Right renal pelvis (tissue), 4 donors: ENCODE measurements at regions not wholly inside any gene's neighbourhood (a gene's known extent, or its start where the extent isn't known, plus 50 kb on each side); places are given as distances from the start of the nearest gene placed in this dataset.

ENCODE experiments used
- DNase-seq, 4 donors: peaks; one replicate each; pipeline ENCODE4 v3.0.0-alpha.2; 2013; ENCODE audit warnings: low read depth in 4 of 4, low spot score in 3 of 4, missing footprints in 1 of 4

GRCh38 chr12:87280893-87281292 is 748.3 kb downstream of the C12orf50 start:
- DNase-seq, result no peak

GRCh38 chr12:87280356-87280755 is 748.8 kb downstream of the C12orf50 start:
- DNase-seq, result no peak

- no peak for DNase-seq
Observed at GRCh38 chr12:87274594-87275245, 754.5 kb downstream of the C12orf50 start.

- DNase-seq, result no peak
Observed at GRCh38 chr12:87272851-87273250, 756.4 kb downstream of the C12orf50 start.

- DNase-seq, result no peak
Observed at GRCh38 chr12:87270919-87271318, 758.3 kb downstream of the C12orf50 start.

GRCh38 chr12:87266305-87266704 is 762.9 kb downstream of the C12orf50 start:
- no peak for DNase-seq

- DNase-seq, result no peak
Observed at GRCh38 chr12:87259391-87259790, 769.8 kb downstream of the C12orf50 start.

GRCh38 chr12:87254381-87255030 is 774.7 kb downstream of the C12orf50 start:
- DNase-seq, result no peak

GRCh38 chr12:87253157-87253556 is 776.0 kb downstream of the C12orf50 start:
- DNase-seq, result no peak

GRCh38 chr12:87246726-87247125 is 782.5 kb downstream of the C12orf50 start:
- no peak for DNase-seq

- DNase-seq, result no peak
Observed at GRCh38 chr12:87238466-87238865, 790.7 kb downstream of the C12orf50 start.

GRCh38 chr12:87234898-87235297 is 794.3 kb downstream of the C12orf50 start:
- no peak for DNase-seq

- no peak for DNase-seq
Observed at GRCh38 chr12:87233671-87234070, 795.5 kb downstream of the C12orf50 start.

GRCh38 chr12:87231818-87232217 is 797.4 kb downstream of the C12orf50 start:
- DNase-seq, result no peak

GRCh38 chr12:87230441-87230840 is 798.8 kb downstream of the C12orf50 start:
- no peak for DNase-seq

- no peak for DNase-seq
Observed at GRCh38 chr12:87227162-87227561, 802.0 kb downstream of the C12orf50 start.

GRCh38 chr12:87217491-87217890 is 811.7 kb downstream of the C12orf50 start:
- DNase-seq, result no peak

- no peak for DNase-seq
Observed at GRCh38 chr12:87216436-87216835, 812.8 kb downstream of the C12orf50 start.

GRCh38 chr12:87202189-87202588 is 827.0 kb downstream of the C12orf50 start:
- no peak for DNase-seq

GRCh38 chr12:87201598-87201997 is 827.6 kb downstream of the C12orf50 start:
- DNase-seq, result no peak

- no peak for DNase-seq
Observed at GRCh38 chr12:87200289-87200979, 828.8 kb downstream of the C12orf50 start.

GRCh38 chr12:87198181-87198580 is 831.0 kb downstream of the C12orf50 start:
- no peak for DNase-seq
